Erythroblast (primary cell): ENCODE measurements at regions not wholly inside any gene's neighbourhood (a gene's known extent, or its start where the extent isn't known, plus 50 kb on each side); places are given as distances from the start of the nearest gene placed in this dataset.
"Not testable (repeated sequence)": the region's sequence is repeated elsewhere in the genome, so short reads cannot be mapped to it uniquely, and the experiment has no call there.

Source experiments
- GATA1 ChIP-seq: IDR thresholded peaks from 2 replicates; pipeline ENCODE4 v1.6.1; 2011; ENCODE audit warnings: low read depth, mild to moderate bottlenecking, control low read depth, low read length, moderate library complexity
- POLR2A ChIP-seq: IDR thresholded peaks from 2 replicates; pipeline ENCODE4 v1.6.1; 2011; ENCODE audit warnings: mild to moderate bottlenecking, low read length

DNA sequence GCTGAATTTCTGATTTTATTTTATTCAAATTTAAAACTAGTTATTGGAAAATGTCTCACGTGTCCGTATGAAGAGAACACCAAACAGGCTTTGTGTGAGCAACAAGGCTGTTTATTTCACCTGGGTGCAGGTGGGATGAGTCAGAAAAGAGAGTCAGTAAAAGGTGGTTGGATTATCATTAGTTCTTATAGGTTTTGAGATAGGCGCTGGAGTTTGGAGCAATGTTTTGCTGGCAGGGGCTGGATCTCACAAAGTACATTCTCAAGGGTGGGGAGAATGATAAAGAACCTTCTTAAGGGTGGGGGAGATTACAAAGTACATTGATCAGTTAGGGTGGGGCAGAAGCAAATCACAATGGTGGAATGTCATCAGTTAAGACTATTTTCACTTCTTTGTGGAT, 253.4 kb upstream of the C2CD4B start:
- not testable (repeated sequence) for TF ChIP-seq POLR2A, GATA1
